ENCODE measurements at regions not wholly inside any gene's neighbourhood (a gene's known extent, or its start where the extent isn't known, plus 50 kb on each side); places are given as distances from the start of the nearest gene placed in this dataset.

GRCh38 chr14:96635850-96636249 is 133.7 kb downstream of the PAPOLA start:
- dilution Hi-C loops (cut with MboI; ENCODE audit: extremely low pct_ligation_motif_present, low sequenced_read_pairs) = no loop called here
- intact Hi-C loops (cut with micrococcal nuclease) = no loop called here
- POLR2A ChIA-PET = no interaction called here

More at GRCh38 chr14:96635850-96636249, 133.7 kb downstream of the PAPOLA start:
- Histone ChIP-seq H3K27me3 (ENCODE audit: control insufficient read depth in 2 of 2, insufficient read depth in 2 of 2, low read length in 2 of 2) (no peaks in the 10 kb centered on the region), H3K9me1 (replicated peaks; ENCODE audit: control insufficient read depth, extremely low read depth, insufficient read depth, low read length) (no peaks in the 10 kb centered on the region), H3K9ac (replicated peaks; ENCODE audit: extremely low read depth, insufficient read depth, low read length) (no peak overlapping the region), H3K27ac (ENCODE audit: insufficient read depth, low read depth, low read length) (no peak overlapping the region), H3K4me3 (replicated peaks in 1 of 3; ENCODE audit: insufficient read depth in 1 of 3, low read depth in 1 of 3, low read length in 3 of 3) (no peak overlapping the region), H3K4me1 (ENCODE audit: control insufficient read depth, extremely low read depth, insufficient read depth, low read length) (no peaks in the 10 kb centered on the region), H3K79me2 (ENCODE audit: control insufficient read depth, insufficient read depth, low read length) (no peaks in the 10 kb centered on the region), H3K9me3 (replicated peaks; ENCODE audit: control insufficient read depth, insufficient read depth, low read length) (no peaks in the 10 kb centered on the region), H2AFZ (ENCODE audit: low read depth, low read length) (no peak overlapping the region), H3K4me2 (ENCODE audit: insufficient read depth, low read length) (no peak overlapping the region), H3K36me3 (ENCODE audit: control insufficient read depth in 2 of 2, extremely low read depth in 1 of 2, insufficient read depth in 2 of 2, low read length in 2 of 2) (no peaks in the 10 kb centered on the region), H4K20me1 (replicated peaks; ENCODE audit: control insufficient read depth, extremely low read depth, insufficient read depth, low read length) (no peaks in the 10 kb centered on the region)
- FAIRE-seq (no peak), DNase-seq (ENCODE audit: low read depth, low spot score) (no peak)
- no TSS peak for BruUV-seq (replicated peaks)
- CTCF ChIA-PET = no interaction called here
- no peak for TF ChIP-seq EZH2 (IDR thresholded peaks at IDR 0.05; ENCODE audit: borderline replicate concordance, low read depth, low read length, severe bottlenecking)
- TF ChIP-seq POLR2AphosphoS5 (IDR thresholded peaks at IDR 0.05; ENCODE audit: insufficient read depth, low read depth, low read length) = no peak
- TF ChIP-seq CTCF (IDR thresholded peaks at IDR 0.05; ENCODE audit: extremely low read depth in 1 of 2, insufficient read depth in 1 of 2, low read depth in 1 of 2, low read length in 2 of 2) = no peak
- no peak for TF ChIP-seq MYC (IDR thresholded peaks at IDR 0.05; ENCODE audit: low read depth, low read length)
- no peak for TF ChIP-seq JUN (IDR thresholded peaks at IDR 0.05; ENCODE audit: borderline replicate concordance, insufficient read depth, insufficient read length, low read depth)
- TF ChIP-seq FOS (IDR thresholded peaks at IDR 0.05; ENCODE audit: borderline replicate concordance, insufficient read depth, low read length) = no peak
- TF ChIP-seq POLR2A (IDR thresholded peaks at IDR 0.05; ENCODE audit: low read depth, low read length) = no peak
- no peak for TF ChIP-seq GATA2 (IDR thresholded peaks at IDR 0.05; ENCODE audit: insufficient read depth, insufficient read length, low read depth, low read length)
- TF ChIP-seq MAX (IDR thresholded peaks at IDR 0.05; ENCODE audit: insufficient read depth, insufficient read length) = no peak

Data from endothelial cell of umbilical vein (primary cell).